Left lung (tissue), 4 donors: ENCODE measurements at regions not wholly inside any gene's neighbourhood (a gene's known extent, or its start where the extent isn't known, plus 50 kb on each side); places are given as distances from the start of the nearest gene placed in this dataset.

Source experiments
- ATAC-seq: fragments of 200-7000 bp; cut with Tn5 transposase; one replicate; pipeline ENCODE4 v1.9.1; 2020; ENCODE audit warnings: moderate library complexity
- DNase-seq, 4 donors: peaks; one replicate each; pipeline ENCODE4 v3.0.0-alpha.2; 2013 to 2020
- H3K27ac ChIP-seq, 2 donors: fragments of 200-600 bp; sonication (generic) in 1 of 2; one replicate each; pipeline versions ENCODE4 v1.5.0 to v1.8.0; 2020 to 2021
- H3K27me3 ChIP-seq, 2 donors: fragments of 200-600 bp; sonication (generic) in 1 of 2; one replicate each; pipeline versions ENCODE4 v1.5.0 to v1.8.0; 2020 to 2021
- H3K36me3 ChIP-seq, 2 donors: fragments of 200-600 bp; sonication (generic) in 1 of 2; one replicate each; pipeline versions ENCODE4 v1.5.0 to v1.8.0; 2020 to 2021
- H3K4me1 ChIP-seq, 2 donors: fragments of 200-600 bp; one replicate each; pipeline ENCODE4 v1.8.0; 2021
- H3K4me3 ChIP-seq, 2 donors: fragments of 200-600 bp; sonication (generic) in 1 of 2; one replicate each; pipeline versions ENCODE4 v1.5.0 to v1.8.0; 2020 to 2021; ENCODE audit warnings: mild to moderate bottlenecking in 1 of 2
- H3K9me3 ChIP-seq, 2 donors: fragments of 200-600 bp; sonication (generic) in 1 of 2; one replicate each; pipeline versions ENCODE4 v1.5.0 to v1.8.0; 2020 to 2021
- intact Hi-C, 2 donors: fragments of 100-400 bp; cut with DNase I; formaldehyde crosslinking; loops; one replicate each; pipeline versions ENCODE4 v1.11.2 to v1.14.2; 2022
- TF ChIP-seq, protein P1 (sequence below), 2 donors: fragments of 200-600 bp; sonication (generic) in 1 of 2; IDR thresholded peaks; one replicate each; pipeline versions ENCODE4 v1.5.0 to v1.8.0; 2021; ENCODE audit warnings: antibody characterized with exemption in 2 of 2
- donor health status: DM: no; HTN: yes; CAD: no.
- donor health status: DM: no; HTN: no; CAD: no.

DNA sequence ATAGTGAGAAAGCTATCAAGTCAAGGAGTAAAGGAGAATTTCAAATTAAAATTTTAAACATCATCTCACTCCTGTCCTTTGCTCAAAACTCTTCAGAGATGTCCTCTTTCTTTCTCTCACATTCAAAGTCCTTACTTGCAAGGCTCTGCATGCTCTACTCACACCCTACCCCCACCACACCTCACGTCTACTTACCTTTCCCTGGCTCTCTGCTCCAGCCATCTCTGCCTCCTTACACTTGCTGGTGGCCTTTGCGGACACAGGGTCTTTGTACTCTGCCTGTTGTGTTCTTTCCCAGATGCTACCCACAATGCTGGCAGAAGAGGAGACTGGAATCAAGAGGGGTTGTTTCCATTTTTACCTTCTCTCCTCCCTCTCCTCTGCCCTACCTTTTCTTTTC is 405.2 kb downstream of the INSC start:
- ATAC-seq, result no peak
- DNase-seq, result no peak
- intact Hi-C loops, result no loop called here
- Histone ChIP-seq H3K9me3 (peaks cover 0 to 18% of the 10 kb centered on the region in 2 donors), H3K27ac (no peak overlapping the region), H3K36me3 (no peaks in the 10 kb centered on the region), H3K27me3 (no peaks in the 10 kb centered on the region), H3K4me1 (no peaks in the 10 kb centered on the region), H3K4me3 (no peak overlapping the region)
- TF ChIP-seq, protein P1, sequence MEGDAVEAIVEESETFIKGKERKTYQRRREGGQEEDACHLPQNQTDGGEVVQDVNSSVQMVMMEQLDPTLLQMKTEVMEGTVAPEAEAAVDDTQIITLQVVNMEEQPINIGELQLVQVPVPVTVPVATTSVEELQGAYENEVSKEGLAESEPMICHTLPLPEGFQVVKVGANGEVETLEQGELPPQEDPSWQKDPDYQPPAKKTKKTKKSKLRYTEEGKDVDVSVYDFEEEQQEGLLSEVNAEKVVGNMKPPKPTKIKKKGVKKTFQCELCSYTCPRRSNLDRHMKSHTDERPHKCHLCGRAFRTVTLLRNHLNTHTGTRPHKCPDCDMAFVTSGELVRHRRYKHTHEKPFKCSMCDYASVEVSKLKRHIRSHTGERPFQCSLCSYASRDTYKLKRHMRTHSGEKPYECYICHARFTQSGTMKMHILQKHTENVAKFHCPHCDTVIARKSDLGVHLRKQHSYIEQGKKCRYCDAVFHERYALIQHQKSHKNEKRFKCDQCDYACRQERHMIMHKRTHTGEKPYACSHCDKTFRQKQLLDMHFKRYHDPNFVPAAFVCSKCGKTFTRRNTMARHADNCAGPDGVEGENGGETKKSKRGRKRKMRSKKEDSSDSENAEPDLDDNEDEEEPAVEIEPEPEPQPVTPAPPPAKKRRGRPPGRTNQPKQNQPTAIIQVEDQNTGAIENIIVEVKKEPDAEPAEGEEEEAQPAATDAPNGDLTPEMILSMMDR (IDR thresholded peaks at IDR 0.05), result no peak

DNA sequence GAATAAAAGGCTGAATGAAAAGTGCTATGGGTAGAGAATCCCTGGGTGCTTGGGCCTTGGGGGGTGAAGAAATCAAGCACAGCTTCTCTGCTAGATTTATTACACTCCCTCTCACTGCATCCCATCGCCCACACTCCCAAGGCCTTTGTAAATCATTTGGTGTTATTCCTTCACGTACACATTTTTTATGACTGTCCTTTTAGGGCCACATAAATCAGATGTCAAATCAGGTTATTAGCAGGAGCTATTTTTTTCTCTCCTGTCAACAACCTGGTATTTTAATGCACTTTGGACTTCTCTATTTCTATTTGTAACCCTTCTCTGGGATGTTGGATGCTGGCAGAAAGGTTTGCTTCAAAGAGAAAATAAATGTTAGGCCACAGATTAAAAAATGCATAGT is 408.8 kb downstream of the INSC start:
- TF ChIP-seq, protein P1 (IDR thresholded peaks at IDR 0.05), result no peak
- ATAC-seq, result no peak
- Histone ChIP-seq H3K27me3 (no peaks in the 10 kb centered on the region), H3K9me3 (peaks cover 0 to 29% of the 10 kb centered on the region in 2 donors), H3K27ac (no peak overlapping the region), H3K4me3 (no peak overlapping the region), H3K4me1 (no peaks in the 10 kb centered on the region), H3K36me3 (no peaks in the 10 kb centered on the region)
- DNase-seq, result no peak
- intact Hi-C loops, result no loop called here

DNA sequence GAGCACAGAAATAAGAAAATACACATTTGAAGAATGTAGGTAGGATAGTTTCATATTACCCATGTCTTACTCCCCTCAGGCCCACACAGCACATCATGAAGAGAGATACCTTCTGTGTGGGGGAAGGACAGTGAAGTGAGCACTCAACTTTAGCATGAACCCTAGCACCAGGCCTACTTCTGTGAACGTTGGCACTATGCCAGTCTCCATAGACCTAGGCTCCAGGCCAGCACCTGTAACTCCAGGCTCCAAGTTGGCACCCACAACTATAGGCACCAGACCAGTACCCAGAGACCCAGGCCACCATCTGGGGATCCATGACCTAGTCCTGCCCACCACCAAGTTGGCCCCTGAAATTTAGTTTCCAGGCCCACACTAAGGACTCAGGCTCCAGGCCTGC is 410.9 kb downstream of the INSC start:
- DNase-seq (no peak), ATAC-seq (no peak)
- intact Hi-C loops, result no loop called here
- no peaks in the 10 kb centered on the region for H3K27me3 ChIP-seq
- H3K4me3 ChIP-seq, result no peak overlapping the region
- H3K9me3 ChIP-seq, result peaks cover 0 to 29% of the 10 kb centered on the region in 2 donors
- TF ChIP-seq, protein P1 (IDR thresholded peaks at IDR 0.05), result no peak
- no peak overlapping the region for H3K27ac ChIP-seq
- H3K4me1 ChIP-seq, result no peaks in the 10 kb centered on the region
- H3K36me3 ChIP-seq, result no peaks in the 10 kb centered on the region

DNA sequence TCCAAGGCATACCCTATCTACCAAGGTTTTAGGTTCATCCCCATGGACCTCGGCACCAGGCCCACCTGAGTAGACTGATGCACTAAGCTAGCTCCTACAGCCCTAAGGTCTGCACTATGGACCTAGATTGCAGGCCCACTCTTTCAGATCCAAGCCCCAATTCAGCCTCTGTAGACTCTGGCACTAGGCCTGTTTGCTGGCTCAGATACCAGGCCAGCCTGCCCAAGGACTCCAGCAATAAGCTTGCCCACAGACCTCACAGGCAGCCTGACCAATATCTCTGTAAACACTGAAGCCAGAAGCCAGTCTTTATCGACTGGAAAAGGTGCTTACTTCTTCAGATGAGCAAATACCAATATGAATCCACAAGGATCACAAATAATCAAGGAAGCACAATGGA is 411.3 kb downstream of the INSC start:
- Histone ChIP-seq H3K9me3 (peaks cover 0 to 29% of the 10 kb centered on the region in 2 donors), H3K27ac (no peak overlapping the region), H3K4me1 (no peaks in the 10 kb centered on the region), H3K27me3 (no peaks in the 10 kb centered on the region), H3K4me3 (no peak overlapping the region), H3K36me3 (no peaks in the 10 kb centered on the region)
- ATAC-seq (no peak), DNase-seq (no peak)
- TF ChIP-seq, protein P1 (IDR thresholded peaks at IDR 0.05), result no peak
- intact Hi-C loops, result no loop called here

DNA sequence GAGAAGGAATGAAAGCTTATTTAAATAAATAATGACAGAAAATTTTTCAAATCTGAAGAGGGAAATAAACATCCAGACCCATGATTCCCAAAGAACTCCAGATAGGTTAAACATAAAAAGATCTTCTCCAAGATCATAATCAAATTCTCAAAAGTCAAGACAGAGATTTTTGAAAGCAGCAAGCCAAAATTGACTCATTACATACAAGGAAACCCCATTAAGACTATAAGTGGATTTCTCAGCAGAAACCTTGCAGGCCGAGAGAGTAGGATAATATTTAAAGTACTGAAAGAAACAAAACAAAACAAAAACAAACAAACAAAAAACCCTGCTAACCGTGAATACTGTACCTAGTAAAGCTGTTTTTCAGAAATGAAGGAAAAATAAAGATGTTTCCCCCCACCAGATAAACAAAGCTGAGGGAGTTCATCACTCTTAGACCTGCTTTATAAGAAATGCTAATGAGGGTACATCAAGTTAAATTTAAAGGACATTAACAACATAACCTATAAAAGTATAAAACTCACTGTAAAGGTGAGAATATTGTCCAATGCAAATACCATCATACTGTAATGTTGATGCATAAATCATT is 412.2 kb downstream of the INSC start:
- Histone ChIP-seq H3K4me3 (no peak overlapping the region), H3K4me1 (no peaks in the 10 kb centered on the region), H3K27ac (no peak overlapping the region), H3K9me3 (peaks cover 0 to 28% of the 10 kb centered on the region in 2 donors), H3K27me3 (no peaks in the 10 kb centered on the region), H3K36me3 (no peaks in the 10 kb centered on the region)
- intact Hi-C loops, result no loop called here
- TF ChIP-seq, protein P1 (IDR thresholded peaks at IDR 0.05), result no peak
- DNase-seq (no peak), ATAC-seq (no peak)
